KBM-7 (cell line): ENCODE measurements at regions not wholly inside any gene's neighbourhood (a gene's known extent, or its start where the extent isn't known, plus 50 kb on each side); places are given as distances from the start of the nearest gene placed in this dataset.

Experiments
- DNase-seq: peaks from one replicate; pipeline ENCODE4 v3.0.0-alpha.2; 2015
- in situ Hi-C: fragments of 300-500 bp; cut with MboI; formaldehyde crosslinking; loops from 2 replicates; pipeline ENCODE4 v1.14.3; 2020; ENCODE audit warnings: low sequenced_read_pairs, low pct_unique_long_range_greater_than_20kb, mixed read lengths

DNA sequence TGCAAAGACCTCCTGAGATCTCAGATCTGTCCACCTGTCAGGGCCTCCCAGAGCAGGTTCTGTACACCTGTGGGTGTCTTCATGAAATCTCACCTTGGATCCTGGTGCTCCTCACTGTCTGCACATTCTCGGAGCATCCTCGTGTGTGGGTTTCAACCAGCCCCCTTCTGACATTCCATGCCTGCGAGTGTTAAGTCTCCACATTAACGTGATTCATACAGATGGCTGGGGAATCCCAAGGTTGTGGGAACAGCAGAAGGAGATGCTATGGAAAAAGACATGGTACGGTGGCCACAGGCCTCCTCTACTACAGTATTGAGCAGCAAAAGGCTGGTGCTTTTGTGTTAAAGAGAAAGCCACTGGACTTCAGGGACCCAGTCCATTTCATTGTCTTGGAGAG is 556.5 kb downstream of the DHX35 start:
- no peak for DNase-seq
- in situ Hi-C loops = no loop called here

DNA sequence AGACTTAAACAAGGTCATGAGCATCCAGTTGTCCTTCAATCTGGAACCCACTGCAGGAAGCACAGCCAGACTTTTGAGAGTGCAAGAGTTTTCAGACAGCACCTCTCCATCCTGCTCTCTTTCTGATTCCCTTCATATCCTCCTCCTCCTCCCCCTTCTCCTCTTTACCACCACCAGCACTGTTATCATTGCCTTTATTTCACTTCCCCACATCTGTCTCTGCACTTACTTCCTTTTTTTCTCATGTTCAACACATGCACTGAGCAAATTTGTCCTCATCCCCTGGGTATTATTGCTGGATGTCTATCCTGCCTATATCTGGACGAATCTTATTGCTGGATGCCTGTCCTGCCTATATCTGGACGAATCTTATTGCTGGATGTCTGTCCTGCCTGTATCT is 554.8 kb downstream of the DHX35 start:
- in situ Hi-C loops = no loop called here

DNA sequence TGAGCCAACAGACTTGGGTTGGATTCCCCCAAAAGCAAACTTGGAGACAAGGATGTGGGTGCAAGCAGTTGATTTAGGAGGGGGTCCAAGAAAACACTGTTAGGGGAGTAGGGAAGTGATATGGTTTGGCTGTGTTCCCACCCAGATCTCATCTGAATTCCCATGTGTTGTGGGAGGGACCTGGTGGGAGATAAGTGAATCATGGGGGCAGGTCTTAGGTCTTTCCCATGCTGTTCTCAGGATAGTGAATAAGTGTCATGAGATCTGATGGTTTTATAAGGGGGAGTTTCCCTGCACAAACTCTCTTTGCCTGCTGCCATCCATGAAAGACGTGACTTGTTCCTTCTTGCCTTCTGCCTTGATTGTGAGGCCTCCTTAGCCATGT is 542.6 kb downstream of the DHX35 start:
- in situ Hi-C loops = no loop called here
- DNase-seq = no peak

More for the DNA sequence above, 554.8 kb downstream of the DHX35 start:
- peak; percentile 14 for DNase-seq

DNA sequence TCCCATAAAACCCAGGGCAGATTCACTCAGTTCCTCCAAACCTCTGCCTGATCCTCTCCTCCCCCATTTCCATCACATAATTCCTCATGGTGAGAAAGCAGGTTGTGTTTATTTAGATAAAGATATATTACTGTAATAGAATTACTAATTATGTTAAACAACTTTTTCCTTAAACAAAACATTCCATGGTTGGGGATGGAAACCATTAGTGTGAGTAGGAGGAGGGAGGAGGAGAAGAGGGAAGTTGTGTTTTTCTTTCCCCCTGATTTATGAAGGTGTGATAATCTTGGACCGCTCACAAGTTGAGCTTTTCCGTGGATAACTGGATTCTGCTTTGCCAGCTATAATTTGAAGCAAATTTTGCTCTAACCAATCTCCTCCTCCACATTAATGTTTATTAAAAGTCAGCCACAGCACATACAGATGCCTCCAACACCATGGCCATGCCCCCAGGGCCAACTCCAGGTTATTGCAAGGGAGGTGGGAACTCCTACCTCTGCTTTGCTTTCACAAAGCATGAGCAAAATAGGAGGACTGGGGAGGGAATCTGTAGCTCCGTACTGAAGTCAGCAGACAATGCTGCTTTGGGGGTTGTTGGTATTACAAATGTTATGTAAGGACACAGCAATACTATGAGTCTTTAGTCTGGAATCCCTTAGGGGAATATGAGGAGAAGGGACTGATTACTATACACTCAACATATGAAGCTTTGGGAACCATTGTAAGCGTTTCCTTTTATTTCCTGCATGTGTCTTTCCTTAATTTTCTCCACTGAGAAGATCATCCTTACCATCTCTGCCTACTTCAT is 542.0 kb downstream of the DHX35 start:
- no peak for DNase-seq
- in situ Hi-C loops = no loop called here

DNA sequence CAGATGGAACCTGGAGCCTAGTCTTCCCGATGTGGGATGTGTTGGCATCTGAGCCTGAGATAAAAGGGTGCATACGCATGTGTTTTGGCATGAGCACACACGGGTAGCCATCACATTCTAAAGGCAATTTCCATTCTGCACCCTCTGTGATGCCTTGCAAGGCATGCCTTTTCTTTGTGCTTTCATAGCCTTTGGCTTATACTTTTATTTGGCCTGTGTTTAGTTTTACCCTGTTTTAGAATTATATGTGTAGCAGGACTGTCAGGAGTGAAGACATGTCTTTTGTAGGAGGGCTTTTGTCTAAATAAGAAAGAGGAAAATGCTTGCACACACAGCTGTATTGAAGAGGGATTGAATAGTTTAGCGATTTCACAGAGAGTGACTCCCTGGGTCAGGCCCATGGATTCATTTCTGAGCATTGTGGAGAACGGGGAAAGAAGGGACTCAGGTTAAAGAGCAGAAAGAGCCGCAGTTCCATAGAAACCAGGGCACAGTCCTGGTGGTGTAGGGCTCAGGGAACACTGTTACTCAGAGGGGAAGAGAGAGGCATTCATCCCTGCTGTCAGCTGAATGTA is 530.2 kb downstream of the DHX35 start:
- in situ Hi-C loops = no loop called here

DNA sequence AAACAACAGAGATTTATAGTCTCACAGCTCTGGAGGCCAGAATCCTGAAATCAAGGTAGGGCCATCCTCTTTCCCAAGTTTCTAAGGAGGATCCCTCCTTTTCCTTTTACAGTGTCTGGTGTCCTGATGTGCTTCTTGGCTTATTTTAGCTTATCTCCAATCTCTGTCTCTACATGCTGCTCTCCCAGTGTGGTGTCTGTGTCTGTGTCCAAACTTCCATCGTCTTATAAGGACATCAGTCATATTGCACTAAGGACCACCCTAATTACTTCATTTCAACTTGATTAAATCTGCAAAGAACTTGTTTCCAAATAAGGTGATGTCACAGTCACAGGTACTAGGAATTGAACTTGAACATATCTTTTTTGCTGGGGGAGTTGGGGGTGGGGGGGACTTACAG is 529.6 kb downstream of the DHX35 start:
- in situ Hi-C loops = no loop called here
- DNase-seq = no peak

More for the DNA sequence above, 530.2 kb downstream of the DHX35 start:
- DNase-seq = no peak

DNA sequence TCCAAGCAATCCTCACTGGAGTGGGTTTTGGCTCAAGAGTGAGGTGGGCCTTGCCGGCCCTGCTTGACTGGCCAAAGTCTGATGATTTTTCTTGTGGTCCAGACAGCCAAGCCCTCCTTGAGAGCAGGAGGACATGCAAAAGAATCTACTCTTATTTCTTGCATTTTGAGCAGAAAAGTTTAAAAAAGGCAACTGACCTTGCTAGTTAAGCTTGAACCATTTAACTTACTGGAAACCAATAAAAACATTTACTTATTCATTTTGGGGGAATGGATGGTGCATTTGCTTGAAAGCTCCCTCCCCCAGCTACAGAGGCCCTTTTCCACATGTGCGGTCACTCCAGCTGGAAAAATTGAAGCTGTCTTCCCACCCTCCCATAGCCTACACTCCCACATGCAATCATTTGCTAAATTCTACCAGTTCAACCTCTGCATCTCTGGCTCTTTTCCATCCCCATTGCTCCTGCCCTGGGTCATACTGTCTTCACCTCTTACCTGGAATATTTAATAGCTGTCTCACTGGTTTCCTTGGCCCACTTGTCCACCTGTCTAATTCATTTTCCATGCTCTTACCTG is 527.9 kb downstream of the DHX35 start:
- DNase-seq = no peak
- in situ Hi-C loops = no loop called here

DNA sequence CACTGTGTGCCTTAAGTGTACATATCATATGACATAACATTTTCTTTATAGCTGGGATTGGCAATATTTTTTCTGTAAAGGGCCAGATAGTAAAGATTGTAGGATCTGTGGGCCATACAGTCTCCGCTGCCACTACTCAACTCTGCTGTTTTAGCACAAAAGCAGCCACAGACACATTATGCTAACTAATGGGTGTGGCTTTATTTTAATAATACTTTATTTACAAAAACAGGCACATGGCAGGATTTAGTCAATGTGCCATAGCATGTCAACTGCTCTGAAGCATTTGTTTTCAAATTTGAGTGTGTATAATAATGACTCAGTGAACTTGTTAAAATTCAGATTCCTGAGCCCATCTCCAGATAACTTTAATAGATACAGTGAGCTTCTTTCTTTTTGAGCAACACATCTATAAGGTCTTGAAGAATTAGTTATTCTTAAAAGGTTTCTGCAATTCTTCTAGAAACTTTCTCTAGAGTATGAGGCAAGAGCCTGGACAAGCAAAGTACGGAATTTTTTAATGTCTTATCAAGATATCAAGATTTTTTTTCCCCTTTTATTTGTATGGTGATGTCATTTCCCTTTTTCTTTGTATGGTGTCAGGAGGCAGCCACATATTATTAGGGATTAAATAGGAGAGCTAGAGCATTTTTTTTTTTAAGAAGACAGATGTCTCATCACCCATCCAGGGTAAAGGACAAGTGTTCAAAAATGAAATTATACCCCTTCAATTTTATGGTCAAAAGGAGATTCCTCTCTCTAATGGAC is 518.3 kb downstream of the DHX35 start:
- in situ Hi-C loops = no loop called here
- no peak for DNase-seq

DNA sequence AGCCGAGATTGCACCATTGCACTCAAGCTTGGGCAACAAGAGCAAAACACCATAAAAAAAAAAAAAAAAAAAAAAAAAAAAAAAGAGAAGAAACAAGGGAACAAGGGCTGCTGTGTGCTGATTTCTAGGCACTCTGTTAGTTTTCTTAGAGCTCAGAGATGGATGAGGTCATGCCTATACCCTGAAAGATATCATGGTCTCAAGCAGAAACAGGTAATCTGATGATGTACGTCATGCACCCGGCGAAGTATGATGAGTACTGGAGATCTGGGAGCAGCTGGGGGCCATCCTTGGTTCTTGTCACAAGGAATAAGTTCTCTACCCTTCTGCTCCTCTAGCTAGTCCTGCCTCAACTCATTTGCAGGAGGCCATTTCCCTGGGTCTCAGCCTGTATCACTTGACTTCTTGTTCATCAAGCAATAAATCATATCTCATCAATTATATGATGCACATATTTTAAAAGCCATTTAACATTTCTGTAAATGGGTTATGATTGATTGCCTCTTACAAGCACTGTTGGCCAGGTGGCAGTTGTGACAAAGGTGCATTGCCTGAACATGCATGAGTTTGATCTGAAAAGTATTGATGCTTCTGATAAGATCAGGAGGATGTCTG is 517.2 kb downstream of the DHX35 start:
- no peak for DNase-seq
- in situ Hi-C loops = no loop called here

DNA sequence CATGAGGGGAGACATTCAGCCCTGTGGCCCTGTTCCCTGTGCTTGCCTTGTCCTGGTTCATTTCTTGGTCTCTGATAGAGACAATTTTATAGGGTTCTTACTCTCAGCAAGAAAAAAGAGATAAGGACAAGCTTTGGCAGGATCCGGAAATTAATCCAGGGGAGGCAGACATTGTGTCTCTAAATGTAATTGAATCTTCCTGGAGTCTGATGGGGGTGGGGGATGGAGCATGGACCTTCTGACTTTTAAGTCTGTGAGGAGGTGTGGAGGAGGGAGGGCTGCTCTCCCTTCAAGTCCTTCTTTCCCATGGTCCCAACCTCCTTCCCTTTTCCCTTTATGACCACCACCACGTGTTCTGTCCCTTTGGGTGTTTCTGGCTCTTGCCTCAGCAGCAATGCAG is 512.7 kb downstream of the DHX35 start:
- DNase-seq = no peak
- in situ Hi-C loops = no loop called here

DNA sequence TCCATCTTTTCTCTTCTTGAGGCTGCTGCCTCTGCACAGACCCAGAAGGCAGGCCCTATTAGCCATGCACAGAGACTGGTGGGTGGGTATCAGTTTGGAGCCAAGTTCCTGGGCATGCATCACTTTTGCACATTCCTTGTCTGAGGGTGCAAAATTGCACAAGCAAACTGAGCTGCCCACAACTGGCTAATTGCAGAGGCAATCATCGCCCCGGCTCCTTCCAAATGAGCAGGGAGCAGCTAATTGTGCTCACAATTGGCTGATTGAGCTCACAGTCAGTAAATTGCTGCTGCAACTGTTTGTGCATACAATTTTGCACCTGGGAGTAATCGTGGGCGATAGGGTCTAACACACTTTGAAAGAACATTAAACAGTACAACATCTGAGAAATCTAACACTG is 511.4 kb downstream of the DHX35 start:
- DNase-seq = no peak

DNA sequence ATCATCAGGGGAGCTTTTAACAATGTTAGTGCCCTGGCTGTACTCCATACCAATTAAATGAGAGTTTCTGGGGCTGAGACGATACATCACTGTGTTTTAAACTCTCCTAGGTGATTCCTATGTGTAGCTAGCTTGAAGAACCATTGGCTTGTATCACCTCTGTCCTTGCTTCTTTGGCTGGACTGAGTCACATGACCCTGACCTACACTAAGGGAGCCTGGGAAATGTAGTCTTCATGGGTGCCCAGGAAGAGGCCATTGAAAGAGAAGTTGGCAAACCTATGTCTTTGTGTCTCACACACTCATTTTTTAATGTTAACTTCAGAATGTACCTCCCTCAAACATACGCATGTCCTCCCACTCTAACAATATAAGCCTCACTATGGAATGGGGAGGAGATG is 506.6 kb downstream of the DHX35 start:
- in situ Hi-C loops = no loop called here
- DNase-seq = no peak

More for the DNA sequence above, 511.4 kb downstream of the DHX35 start:
- in situ Hi-C loops = no loop called here

DNA sequence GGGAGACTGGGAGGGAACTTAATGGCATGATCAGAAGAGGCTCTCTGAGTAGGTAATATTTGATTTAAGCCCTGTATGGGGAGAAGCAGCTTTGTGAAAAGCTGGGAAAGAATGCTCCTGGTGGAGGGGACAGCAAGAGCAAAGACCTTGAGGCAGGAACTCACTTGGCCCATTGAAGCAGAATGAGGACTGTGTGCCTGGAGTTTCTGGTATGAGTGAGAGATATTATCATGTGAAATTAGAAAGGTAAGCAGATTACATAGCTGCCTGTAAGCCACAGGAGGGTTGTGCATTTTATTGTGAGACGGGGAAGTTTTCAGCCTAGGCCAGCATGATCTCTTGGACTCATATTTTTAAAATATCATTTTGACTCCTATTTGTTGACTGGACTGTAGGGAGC is 502.1 kb downstream of the DHX35 start:
- in situ Hi-C loops = no loop called here

DNA sequence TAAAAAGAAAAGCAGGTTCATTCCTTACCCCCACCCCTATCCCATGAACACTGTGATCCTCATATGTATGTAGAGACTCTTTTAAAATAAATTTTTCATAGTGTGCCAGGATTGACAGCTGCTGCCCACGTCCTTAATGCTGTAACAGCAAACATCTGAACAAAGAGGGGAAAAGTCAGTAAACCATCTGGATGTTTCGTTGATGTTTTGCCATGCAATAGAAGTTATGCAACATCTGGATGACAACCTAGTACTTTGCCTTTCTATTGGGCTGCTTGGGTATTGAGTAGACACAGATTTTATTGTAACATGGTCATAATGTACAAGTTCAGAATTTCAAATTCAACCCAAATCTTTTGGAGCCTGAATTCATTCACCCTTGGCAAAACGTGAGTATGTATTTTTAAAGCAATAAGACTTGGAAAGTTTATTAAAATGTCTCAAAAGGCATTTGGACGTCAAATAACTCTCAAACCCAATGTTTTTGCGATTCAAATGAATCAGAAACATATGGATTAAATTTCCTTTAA is 500.3 kb downstream of the DHX35 start:
- no peak for DNase-seq
- in situ Hi-C loops = no loop called here

More for the DNA sequence above, 502.1 kb downstream of the DHX35 start:
- no peak for DNase-seq

DNA sequence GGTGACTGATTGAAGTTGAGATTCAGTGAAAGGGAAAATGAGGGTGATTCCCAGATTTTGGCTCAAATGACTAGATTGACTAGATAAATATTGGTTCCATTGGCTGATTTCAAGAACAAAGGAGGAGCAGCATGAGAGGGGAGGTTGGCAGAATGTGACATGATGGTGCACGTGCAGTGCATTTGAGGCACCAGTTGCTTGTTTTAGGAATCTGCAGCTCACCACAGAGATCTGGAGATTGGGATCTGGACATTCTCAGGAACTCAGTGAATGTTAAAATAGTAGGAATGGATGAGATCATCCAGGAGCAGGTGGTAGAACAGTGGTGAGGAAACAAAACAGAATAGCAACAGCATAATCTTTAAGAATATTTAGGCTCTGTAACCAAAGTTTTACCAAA is 496.3 kb downstream of the DHX35 start:
- in situ Hi-C loops = no loop called here
- DNase-seq = no peak

DNA sequence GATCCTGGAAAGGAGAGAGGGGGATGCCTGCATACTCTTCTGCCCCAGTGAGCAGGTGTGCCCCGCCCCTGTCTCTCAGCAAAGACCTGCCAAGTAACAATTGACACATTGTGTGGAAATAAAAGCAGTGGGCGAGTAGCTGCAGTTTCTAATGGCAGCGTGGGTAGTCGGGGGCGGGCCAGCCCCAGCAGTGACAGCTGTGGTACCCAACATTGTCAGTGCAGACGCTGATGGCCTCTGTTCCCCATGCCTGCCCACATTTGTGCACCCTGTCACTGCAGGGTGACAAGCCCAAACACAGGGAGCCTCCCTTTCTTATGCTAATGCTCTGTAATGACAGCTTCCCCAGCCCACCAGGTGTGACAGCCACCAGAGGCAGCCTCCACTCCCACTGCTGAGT is 491.7 kb downstream of the DHX35 start:
- in situ Hi-C loops = no loop called here
- no peak for DNase-seq

DNA sequence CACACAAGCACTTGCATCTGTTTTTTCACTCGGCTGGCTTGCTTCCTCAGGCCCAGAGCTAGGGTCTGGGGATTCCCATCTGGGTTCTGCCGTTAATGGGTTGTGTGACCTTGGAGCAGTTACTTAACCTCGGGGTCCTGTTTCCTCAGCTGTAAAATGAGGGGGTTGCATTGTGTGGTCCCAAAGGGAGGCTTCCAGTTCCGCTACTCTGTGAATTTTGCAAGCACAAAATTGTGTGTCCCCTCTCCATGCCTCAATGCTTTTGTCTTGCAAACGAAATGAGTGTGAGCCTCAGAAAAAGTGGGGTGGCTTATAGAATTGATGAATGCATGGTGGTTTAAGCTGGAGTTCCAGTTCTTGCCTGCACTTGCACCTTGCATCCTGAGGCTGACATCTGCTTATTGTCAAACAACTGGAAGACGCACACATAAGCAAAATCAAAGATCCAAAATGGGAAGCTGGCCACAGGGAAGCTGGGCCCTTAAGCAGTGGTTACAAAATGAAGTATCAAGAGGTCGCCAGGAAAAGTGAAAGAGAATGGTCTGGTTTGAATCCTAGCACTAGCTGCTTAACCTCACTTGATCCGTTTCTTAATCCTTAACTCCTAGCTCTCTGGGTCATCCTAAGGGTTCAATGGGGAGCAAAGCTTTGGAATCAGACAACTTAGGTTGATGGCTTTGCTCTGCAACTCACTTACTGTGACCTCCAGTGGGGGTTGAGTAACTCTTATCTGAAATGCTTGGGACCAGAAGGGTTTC is 490.6 kb downstream of the DHX35 start:
- in situ Hi-C loops = no loop called here
- no peak for DNase-seq

DNA sequence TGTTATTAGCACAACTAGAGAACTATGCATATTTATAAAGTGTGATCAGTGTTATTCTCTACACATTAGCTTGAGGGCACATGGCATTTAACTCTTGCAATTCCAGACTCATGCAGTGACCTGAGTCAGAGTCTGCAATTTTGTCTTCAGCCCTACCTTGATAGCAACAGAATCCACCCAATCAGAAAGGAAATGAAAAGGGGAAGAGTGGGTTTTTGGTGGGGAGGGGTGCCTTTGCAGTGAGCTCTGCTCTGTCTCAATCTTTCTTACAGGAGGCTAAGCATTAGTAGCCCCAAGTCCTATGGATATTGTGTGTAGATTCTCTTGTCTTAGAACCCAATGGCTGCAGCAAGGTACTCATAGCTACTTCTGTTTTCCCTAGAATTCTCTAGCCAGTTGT is 489.2 kb downstream of the DHX35 start:
- in situ Hi-C loops = no loop called here

DNA sequence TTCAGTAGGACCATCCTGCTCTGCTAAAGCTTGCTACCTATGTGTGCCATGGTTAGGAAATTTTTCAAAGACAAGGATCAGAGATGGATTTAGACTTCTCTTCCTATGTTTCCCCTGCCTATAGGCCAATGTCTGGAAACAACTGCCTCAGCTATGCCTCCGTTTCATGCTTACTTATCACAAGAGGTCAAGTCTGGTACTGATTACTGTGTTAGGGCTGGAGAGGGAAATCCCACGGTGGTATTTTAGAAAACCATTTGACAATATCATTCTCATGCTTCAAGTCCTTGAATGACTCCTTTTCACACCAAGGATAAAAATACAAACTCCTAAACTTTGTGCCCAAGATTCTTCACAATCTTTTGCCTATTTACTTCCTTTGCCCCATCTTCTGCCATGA is 484.3 kb downstream of the DHX35 start:
- in situ Hi-C loops = no loop called here
- DNase-seq = no peak

More for the DNA sequence above, 489.2 kb downstream of the DHX35 start:
- no peak for DNase-seq
